SJSA1 (cell line): ENCODE measurements at regions not wholly inside any gene's neighbourhood (a gene's known extent, or its start where the extent isn't known, plus 50 kb on each side); places are given as distances from the start of the nearest gene placed in this dataset.

Experiments used
- DNase-seq, 2 experiments: peaks; one replicate each; pipeline ENCODE4 v3.0.0-alpha.2; 2015 to 2020; ENCODE audit warnings: low spot score in 2 of 2, low read depth in 1 of 2
- H3K27ac ChIP-seq: fragments of 250-450 bp; sonication (Bioruptor Pico); 2 replicates; pipeline ENCODE4 v1.5.1; 2020; ENCODE audit warnings: mild to moderate bottlenecking, moderate library complexity
- H3K27me3 ChIP-seq: fragments of 250-450 bp; sonication (Bioruptor Pico); replicated peaks from 2 replicates; pipeline ENCODE4 v1.5.1; 2020; ENCODE audit warnings: mild to moderate bottlenecking, moderate library complexity
- H3K36me3 ChIP-seq: fragments of 250-450 bp; sonication (Bioruptor Pico); 2 replicates; pipeline ENCODE4 v1.5.1; 2020; ENCODE audit warnings: mild to moderate bottlenecking
- H3K4me1 ChIP-seq: fragments of 250-450 bp; sonication (Bioruptor Pico); replicated peaks from 2 replicates; pipeline ENCODE4 v1.6.1; 2021; ENCODE audit warnings: mild to moderate bottlenecking
- H3K4me3 ChIP-seq: fragments of 250-450 bp; sonication (Bioruptor Pico); 2 replicates; pipeline ENCODE4 v1.5.1; 2020; ENCODE audit warnings: mild to moderate bottlenecking
- H3K9me3 ChIP-seq: fragments of 250-450 bp; sonication (Bioruptor Pico); replicated peaks from 2 replicates; pipeline ENCODE4 v1.5.1; 2020; ENCODE audit warnings: mild to moderate bottlenecking

DNA sequence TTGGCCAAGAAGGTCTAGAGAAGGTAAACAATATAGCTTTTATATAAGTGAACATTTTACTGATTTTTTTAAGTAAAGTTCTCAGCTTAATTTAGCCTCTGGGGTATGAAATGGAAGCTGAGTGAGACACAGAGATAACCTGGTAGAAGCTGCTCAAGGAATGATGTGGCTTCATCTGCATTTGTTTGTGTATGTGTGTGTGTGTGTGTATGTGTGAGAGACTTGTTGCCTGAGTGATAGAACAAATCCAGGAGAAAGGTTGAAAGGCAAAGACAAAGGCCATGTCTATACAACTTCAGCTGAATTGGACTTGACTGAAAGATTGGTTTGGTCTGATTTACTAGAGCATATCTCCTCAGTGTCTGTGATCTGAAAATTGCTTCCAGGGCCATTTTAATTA, 63.6 kb downstream of the PCDH7 start:
- no peak for DNase-seq
- Histone ChIP-seq H3K4me3 (no peak overlapping the region), H3K27me3 (no peaks in the 10 kb centered on the region), H3K27ac (no peak overlapping the region), H3K36me3 (no peaks in the 10 kb centered on the region), H3K9me3 (no peaks in the 10 kb centered on the region), H3K4me1 (no peaks in the 10 kb centered on the region)

- Histone ChIP-seq H3K4me1 (no peaks in the 10 kb centered on the region), H3K36me3 (no peaks in the 10 kb centered on the region), H3K27ac (no peak overlapping the region), H3K4me3 (no peak overlapping the region), H3K9me3 (no peaks in the 10 kb centered on the region), H3K27me3 (no peaks in the 10 kb centered on the region)
- DNase-seq, result no peak
These were observed 69.1 kb downstream of the PCDH7 start for GRCh38 chr4:30789219-30789671.

DNA sequence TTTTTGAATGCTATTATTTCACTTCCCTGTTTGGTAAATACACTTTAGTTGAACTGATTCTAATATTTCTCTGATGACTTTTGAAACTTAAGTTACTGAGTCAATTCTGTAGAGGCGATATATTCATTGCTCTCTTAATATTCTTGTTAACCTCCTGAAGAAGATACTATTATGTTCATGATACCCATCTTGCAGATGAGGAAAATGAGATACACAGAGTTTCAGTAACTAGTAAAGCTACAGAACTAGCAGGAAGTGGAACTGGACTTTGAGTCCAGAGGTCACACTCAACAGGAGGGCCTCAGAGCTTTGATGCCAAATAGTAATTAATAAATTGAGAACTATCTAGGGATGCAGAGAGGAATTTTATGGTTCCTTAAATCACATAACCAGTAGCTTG, 70.0 kb downstream of the PCDH7 start:
- no peak for DNase-seq
- H3K9me3 ChIP-seq, result no peaks in the 10 kb centered on the region
- no peaks in the 10 kb centered on the region for H3K36me3 ChIP-seq
- H3K27me3 ChIP-seq, result no peaks in the 10 kb centered on the region
- no peak overlapping the region for H3K4me3 ChIP-seq
- H3K4me1 ChIP-seq, result no peaks in the 10 kb centered on the region
- no peak overlapping the region for H3K27ac ChIP-seq

DNA sequence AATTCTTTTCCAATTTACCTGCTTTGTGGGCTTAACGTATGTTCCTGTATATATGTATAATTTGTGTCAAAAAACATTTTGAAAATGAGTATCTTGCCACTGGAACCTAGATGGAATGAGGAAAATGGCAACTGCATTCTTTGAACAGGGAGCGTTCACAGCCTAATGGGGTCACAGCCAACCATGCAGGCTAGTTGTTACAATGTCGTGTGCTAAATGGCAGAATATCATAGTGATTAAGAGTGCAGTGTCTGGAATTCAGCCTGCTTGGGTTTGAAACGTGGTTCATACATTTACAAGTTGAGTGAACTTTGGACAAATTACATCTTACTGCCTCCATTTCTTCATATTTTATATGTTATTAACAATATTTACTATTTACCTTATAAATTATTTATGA, 70.8 kb downstream of the PCDH7 start:
- H3K4me3 ChIP-seq, result no peak overlapping the region
- H3K27me3 ChIP-seq, result no peaks in the 10 kb centered on the region
- no peaks in the 10 kb centered on the region for H3K36me3 ChIP-seq
- H3K9me3 ChIP-seq, result no peaks in the 10 kb centered on the region
- H3K4me1 ChIP-seq, result no peaks in the 10 kb centered on the region
- H3K27ac ChIP-seq, result no peak overlapping the region
- no peak for DNase-seq

- Histone ChIP-seq H3K4me3 (no peak overlapping the region), H3K36me3 (no peaks in the 10 kb centered on the region), H3K27ac (no peak overlapping the region), H3K9me3 (no peaks in the 10 kb centered on the region), H3K27me3 (no peaks in the 10 kb centered on the region), H3K4me1 (no peaks in the 10 kb centered on the region)
- no peak for DNase-seq
These were observed 72.4 kb downstream of the PCDH7 start for GRCh38 chr4:30792601-30793000.

DNA sequence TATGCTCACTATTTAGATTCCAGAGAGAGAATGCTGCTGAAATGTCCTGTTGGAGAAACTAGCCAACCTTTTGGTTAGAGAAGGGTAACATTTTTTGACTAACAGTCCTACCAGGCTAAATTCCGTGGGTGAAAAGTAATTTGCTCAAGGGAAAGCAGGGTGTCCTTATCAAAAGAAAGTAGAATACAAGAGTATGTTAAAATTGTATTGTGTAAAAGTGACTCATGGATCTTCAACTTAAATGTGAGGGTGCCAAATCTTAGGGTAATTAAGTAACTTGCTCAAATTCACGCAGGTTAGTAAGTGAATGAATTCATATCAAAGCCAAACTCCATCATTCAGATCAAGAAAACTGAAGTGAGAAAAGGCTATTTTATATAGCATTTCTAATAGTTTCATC, 81.7 kb downstream of the PCDH7 start:
- no peak for DNase-seq
- H3K4me3 ChIP-seq, result no peak overlapping the region
- H3K4me1 ChIP-seq, result no peaks in the 10 kb centered on the region
- H3K9me3 ChIP-seq, result no peaks in the 10 kb centered on the region
- H3K27me3 ChIP-seq, result no peaks in the 10 kb centered on the region
- no peaks in the 10 kb centered on the region for H3K36me3 ChIP-seq
- H3K27ac ChIP-seq, result no peak overlapping the region

GRCh38 chr4:30802622-30803323, 82.6 kb downstream of the PCDH7 start:
- H3K27me3 ChIP-seq, result no peaks in the 10 kb centered on the region
- no peaks in the 10 kb centered on the region for H3K9me3 ChIP-seq
- H3K4me3 ChIP-seq, result no peak overlapping the region
- no peaks in the 10 kb centered on the region for H3K36me3 ChIP-seq
- H3K4me1 ChIP-seq, result no peaks in the 10 kb centered on the region
- no peak for DNase-seq
- H3K27ac ChIP-seq, result no peak overlapping the region

DNA sequence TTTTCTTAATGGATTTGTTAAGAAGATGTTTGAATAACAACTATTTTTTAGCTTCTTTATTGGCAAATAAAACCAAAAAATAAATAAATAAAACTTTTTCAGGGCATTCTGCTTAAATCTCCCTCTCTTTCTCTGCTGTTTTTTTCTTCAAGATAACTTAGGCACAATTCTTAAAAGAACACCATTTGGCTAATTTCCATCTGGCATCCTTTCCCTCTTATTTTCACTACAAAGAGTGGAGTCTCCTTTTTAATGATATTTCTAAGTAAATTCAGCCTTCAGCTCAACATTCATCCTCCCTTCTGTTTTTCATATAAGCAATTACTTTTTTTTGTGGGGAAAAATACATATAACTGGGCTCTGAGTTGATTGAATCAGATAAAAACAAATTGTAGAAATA, 88.1 kb downstream of the PCDH7 start:
- Histone ChIP-seq H3K4me3 (no peak overlapping the region), H3K9me3 (no peaks in the 10 kb centered on the region), H3K4me1 (no peaks in the 10 kb centered on the region), H3K36me3 (no peaks in the 10 kb centered on the region), H3K27ac (no peak overlapping the region), H3K27me3 (no peaks in the 10 kb centered on the region)
- DNase-seq, result no peak

DNA sequence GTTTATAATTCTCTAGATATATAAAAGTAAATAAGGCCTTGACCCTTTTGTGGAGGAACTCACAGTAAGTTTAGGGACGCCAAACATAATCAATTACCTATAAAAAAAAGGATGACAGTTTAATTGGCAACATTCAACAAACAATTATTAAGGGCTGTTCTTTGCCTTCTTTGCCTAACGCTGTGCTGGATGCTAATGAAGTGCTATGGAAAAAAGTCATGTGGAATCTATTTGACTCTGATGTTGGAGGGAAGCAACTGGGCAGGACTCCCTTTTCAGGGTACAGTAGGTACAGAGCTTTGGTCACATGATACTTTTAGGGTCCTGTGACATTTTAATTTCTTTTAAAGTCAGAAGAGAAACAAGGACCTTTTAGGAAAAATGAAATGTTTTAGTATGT, 91.1 kb downstream of the PCDH7 start:
- H3K27me3 ChIP-seq, result no peaks in the 10 kb centered on the region
- H3K36me3 ChIP-seq, result no peaks in the 10 kb centered on the region
- no peak overlapping the region for H3K4me3 ChIP-seq
- H3K4me1 ChIP-seq, result no peaks in the 10 kb centered on the region
- H3K9me3 ChIP-seq, result no peaks in the 10 kb centered on the region
- no peak for DNase-seq
- H3K27ac ChIP-seq, result no peak overlapping the region

- H3K36me3 ChIP-seq, result no peaks in the 10 kb centered on the region
- no peak overlapping the region for H3K27ac ChIP-seq
- H3K4me1 ChIP-seq, result no peaks in the 10 kb centered on the region
- H3K9me3 ChIP-seq, result no peaks in the 10 kb centered on the region
- no peak overlapping the region for H3K4me3 ChIP-seq
- DNase-seq, result no peak
- no peaks in the 10 kb centered on the region for H3K27me3 ChIP-seq
These were observed 95.5 kb downstream of the PCDH7 start for GRCh38 chr4:30815685-30816084.

DNA sequence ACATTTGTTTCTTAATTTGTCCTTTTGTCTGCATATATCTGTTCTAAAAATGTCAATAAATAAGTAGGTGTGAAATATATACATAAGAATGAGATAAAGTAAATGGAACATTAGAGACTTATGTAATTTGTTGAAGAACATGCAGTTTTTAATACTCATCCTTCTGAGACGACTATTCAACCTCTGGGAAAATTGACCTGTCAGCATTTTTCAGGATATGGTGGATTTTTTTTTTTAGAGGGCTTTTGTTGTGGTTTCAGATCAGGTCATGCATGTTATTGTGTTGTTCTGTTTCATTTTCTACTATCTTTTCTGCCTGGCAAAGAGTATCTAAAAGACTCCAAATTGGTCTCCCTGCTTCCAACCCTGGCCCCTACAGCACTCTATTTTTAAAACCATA, 97.3 kb downstream of the PCDH7 start:
- DNase-seq, result no peak
- Histone ChIP-seq H3K27me3 (no peaks in the 10 kb centered on the region), H3K36me3 (no peaks in the 10 kb centered on the region), H3K27ac (no peak overlapping the region), H3K4me1 (no peaks in the 10 kb centered on the region), H3K9me3 (no peaks in the 10 kb centered on the region), H3K4me3 (no peak overlapping the region)

DNA sequence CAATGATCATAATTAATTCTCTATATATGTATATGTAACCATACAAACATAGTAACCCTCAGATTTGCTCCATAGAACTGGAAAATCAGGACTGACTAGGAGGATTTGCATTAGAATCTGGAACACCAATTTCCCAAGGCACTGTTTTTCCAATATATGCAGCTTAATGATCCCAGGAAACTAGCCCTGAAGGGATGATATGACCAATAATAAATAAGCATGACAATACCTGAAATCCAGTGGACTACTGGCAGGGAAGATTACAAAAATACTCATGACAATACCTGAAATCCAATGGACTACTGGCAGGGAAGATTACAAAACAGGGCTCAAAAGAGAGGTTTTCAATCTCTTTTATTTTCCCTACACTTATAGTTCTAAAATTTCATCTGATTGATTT, 98.4 kb downstream of the PCDH7 start:
- no peaks in the 10 kb centered on the region for H3K4me1 ChIP-seq
- no peaks in the 10 kb centered on the region for H3K36me3 ChIP-seq
- H3K9me3 ChIP-seq, result no peaks in the 10 kb centered on the region
- no peak overlapping the region for H3K4me3 ChIP-seq
- H3K27ac ChIP-seq, result no peak overlapping the region
- no peaks in the 10 kb centered on the region for H3K27me3 ChIP-seq
- DNase-seq, result no peak

DNA sequence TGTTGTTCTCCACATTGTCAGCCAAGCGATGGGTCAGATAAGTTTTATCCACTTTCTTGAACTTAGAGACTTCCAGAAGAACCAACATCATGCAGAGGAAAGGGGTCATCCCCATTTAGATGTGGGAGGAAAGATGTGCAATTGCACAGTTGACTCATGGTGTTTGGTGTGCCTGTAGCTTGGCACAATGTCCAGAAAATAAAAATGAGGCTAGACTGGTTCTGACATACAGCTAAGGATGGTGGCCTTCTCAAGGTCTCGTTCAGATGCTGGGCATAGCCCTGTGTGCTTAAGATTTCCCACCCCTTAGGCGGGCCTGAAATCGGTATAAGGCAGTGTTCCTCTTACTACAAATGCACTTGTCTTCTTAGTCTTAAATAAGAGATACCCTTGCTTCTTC, 101.1 kb downstream of the PCDH7 start:
- Histone ChIP-seq H3K27ac (no peak overlapping the region), H3K36me3 (no peaks in the 10 kb centered on the region), H3K4me1 (no peaks in the 10 kb centered on the region), H3K9me3 (no peaks in the 10 kb centered on the region), H3K27me3 (no peaks in the 10 kb centered on the region), H3K4me3 (no peak overlapping the region)
- DNase-seq, result no peak

- Histone ChIP-seq H3K36me3 (no peaks in the 10 kb centered on the region), H3K27ac (no peak overlapping the region), H3K9me3 (no peaks in the 10 kb centered on the region), H3K4me1 (no peaks in the 10 kb centered on the region), H3K27me3 (no peaks in the 10 kb centered on the region), H3K4me3 (no peak overlapping the region)
- DNase-seq, result no peak
These were observed 101.9 kb downstream of the PCDH7 start for GRCh38 chr4:30821859-30822612.
